ENCODE measurements at regions not wholly inside any gene's neighbourhood (a gene's known extent, or its start where the extent isn't known, plus 50 kb on each side); places are given as distances from the start of the nearest gene placed in this dataset.

DNA sequence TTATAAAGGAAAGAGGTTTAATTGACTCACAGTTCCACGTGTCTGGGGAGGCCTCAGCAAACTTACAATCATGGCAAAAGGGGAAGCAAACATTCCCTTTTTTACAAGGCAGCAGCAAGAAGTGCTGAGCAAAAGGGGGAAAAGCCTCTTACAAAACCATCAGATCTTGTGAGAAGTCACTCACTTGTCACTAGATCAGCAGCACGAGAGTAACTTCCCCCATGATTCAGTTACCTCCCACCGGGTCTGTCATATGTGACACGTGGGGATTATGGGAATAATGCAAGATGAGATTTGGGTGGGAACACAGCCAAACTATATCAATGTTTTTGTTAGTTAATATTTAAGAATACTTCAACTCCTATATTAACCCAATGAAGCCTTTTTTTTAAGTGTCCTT lies 275.2 kb upstream of the CDH9 start:
- TF ChIP-seq, protein P1, sequence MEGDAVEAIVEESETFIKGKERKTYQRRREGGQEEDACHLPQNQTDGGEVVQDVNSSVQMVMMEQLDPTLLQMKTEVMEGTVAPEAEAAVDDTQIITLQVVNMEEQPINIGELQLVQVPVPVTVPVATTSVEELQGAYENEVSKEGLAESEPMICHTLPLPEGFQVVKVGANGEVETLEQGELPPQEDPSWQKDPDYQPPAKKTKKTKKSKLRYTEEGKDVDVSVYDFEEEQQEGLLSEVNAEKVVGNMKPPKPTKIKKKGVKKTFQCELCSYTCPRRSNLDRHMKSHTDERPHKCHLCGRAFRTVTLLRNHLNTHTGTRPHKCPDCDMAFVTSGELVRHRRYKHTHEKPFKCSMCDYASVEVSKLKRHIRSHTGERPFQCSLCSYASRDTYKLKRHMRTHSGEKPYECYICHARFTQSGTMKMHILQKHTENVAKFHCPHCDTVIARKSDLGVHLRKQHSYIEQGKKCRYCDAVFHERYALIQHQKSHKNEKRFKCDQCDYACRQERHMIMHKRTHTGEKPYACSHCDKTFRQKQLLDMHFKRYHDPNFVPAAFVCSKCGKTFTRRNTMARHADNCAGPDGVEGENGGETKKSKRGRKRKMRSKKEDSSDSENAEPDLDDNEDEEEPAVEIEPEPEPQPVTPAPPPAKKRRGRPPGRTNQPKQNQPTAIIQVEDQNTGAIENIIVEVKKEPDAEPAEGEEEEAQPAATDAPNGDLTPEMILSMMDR (IDR thresholded peaks at IDR 0.05) = no peak
- no peak for TF ChIP-seq EZH2 (IDR thresholded peaks at IDR 0.05)
